ENCODE measurements at regions not wholly inside any gene's neighbourhood (a gene's known extent, or its start where the extent isn't known, plus 50 kb on each side); places are given as distances from the start of the nearest gene placed in this dataset.

GRCh38 chr18:52082246-52082645 lies 257.8 kb upstream of the DCC start:
- no peak overlapping the region for H3K4me2 ChIP-seq (ENCODE audit: extremely low read depth, insufficient read depth, low read length)
- no peak overlapping the region for H3K4me3 ChIP-seq (replicated peaks in 1 of 4; ENCODE audit: control extremely low read depth in 1 of 4, insufficient read depth in 1 of 4, low read depth in 3 of 4, low read length in 4 of 4)
- no peaks in the 10 kb centered on the region for H3K4me1 ChIP-seq (ENCODE audit: control insufficient read depth, extremely low read depth, insufficient read depth, low read length)
- no peak for DNase-seq (ENCODE audit: low read depth in 2 of 2)
- H2AFZ ChIP-seq (ENCODE audit: low read length): no peak overlapping the region
- no peaks in the 10 kb centered on the region for H3K79me2 ChIP-seq (ENCODE audit: control insufficient read depth, insufficient read depth, low read length)
- no peak for TF ChIP-seq CTCF (conservative IDR thresholded peaks at IDR 0.05 in 1 of 2, IDR thresholded peaks at IDR 0.05 in 1 of 2; ENCODE audit: low read depth in 1 of 2, low read length in 2 of 2)
- no peak for TF ChIP-seq EZH2 (IDR thresholded peaks at IDR 0.05; ENCODE audit: low read length, missing control alignments)
- no peaks in the 10 kb centered on the region for H3K27me3 ChIP-seq (ENCODE audit: control insufficient read depth, insufficient read depth, low read length)
- no peaks in the 10 kb centered on the region for H3K36me3 ChIP-seq (ENCODE audit: control insufficient read depth, insufficient read depth, low read length)
- H3K9ac ChIP-seq (ENCODE audit: insufficient read depth, low read length): no peak overlapping the region
- no peaks in the 10 kb centered on the region for H3K9me3 ChIP-seq (ENCODE audit: control insufficient read depth, insufficient read depth, low read depth, low read length)
- no peak overlapping the region for H3K27ac ChIP-seq (ENCODE audit: insufficient read depth, low read length)
- H4K20me1 ChIP-seq (ENCODE audit: control insufficient read depth, extremely low read depth, insufficient read depth, low read length): no peaks in the 10 kb centered on the region

GRCh38 chr18:52087140-52087539 lies 252.9 kb upstream of the DCC start:
- H3K27ac ChIP-seq (ENCODE audit: insufficient read depth, low read length): no peak overlapping the region
- no peak overlapping the region for H3K4me3 ChIP-seq (replicated peaks in 1 of 4; ENCODE audit: control extremely low read depth in 1 of 4, insufficient read depth in 1 of 4, low read depth in 3 of 4, low read length in 4 of 4)
- H4K20me1 ChIP-seq (ENCODE audit: control insufficient read depth, extremely low read depth, insufficient read depth, low read length): no peaks in the 10 kb centered on the region
- H3K9ac ChIP-seq (ENCODE audit: insufficient read depth, low read length): no peak overlapping the region
- no peak overlapping the region for H2AFZ ChIP-seq (ENCODE audit: low read length)
- no peaks in the 10 kb centered on the region for H3K27me3 ChIP-seq (ENCODE audit: control insufficient read depth, insufficient read depth, low read length)
- no peaks in the 10 kb centered on the region for H3K36me3 ChIP-seq (ENCODE audit: control insufficient read depth, insufficient read depth, low read length)
- H3K4me2 ChIP-seq (ENCODE audit: extremely low read depth, insufficient read depth, low read length): no peak overlapping the region
- no peak for DNase-seq (ENCODE audit: low read depth in 2 of 2)
- no peaks in the 10 kb centered on the region for H3K9me3 ChIP-seq (ENCODE audit: control insufficient read depth, insufficient read depth, low read depth, low read length)
- TF ChIP-seq EZH2 (IDR thresholded peaks at IDR 0.05; ENCODE audit: low read length, missing control alignments) (no peak), CTCF (conservative IDR thresholded peaks at IDR 0.05 in 1 of 2, IDR thresholded peaks at IDR 0.05 in 1 of 2; ENCODE audit: low read depth in 1 of 2, low read length in 2 of 2) (no peak)
- no peaks in the 10 kb centered on the region for H3K4me1 ChIP-seq (ENCODE audit: control insufficient read depth, extremely low read depth, insufficient read depth, low read length)
- no peaks in the 10 kb centered on the region for H3K79me2 ChIP-seq (ENCODE audit: control insufficient read depth, insufficient read depth, low read length)

- H3K4me1 ChIP-seq (ENCODE audit: control insufficient read depth, extremely low read depth, insufficient read depth, low read length): no peaks in the 10 kb centered on the region
- no peaks in the 10 kb centered on the region for H4K20me1 ChIP-seq (ENCODE audit: control insufficient read depth, extremely low read depth, insufficient read depth, low read length)
- H3K36me3 ChIP-seq (ENCODE audit: control insufficient read depth, insufficient read depth, low read length): no peaks in the 10 kb centered on the region
- H3K27me3 ChIP-seq (ENCODE audit: control insufficient read depth, insufficient read depth, low read length): no peaks in the 10 kb centered on the region
- H3K9ac ChIP-seq (ENCODE audit: insufficient read depth, low read length): no peak overlapping the region
- no peak overlapping the region for H3K27ac ChIP-seq (ENCODE audit: insufficient read depth, low read length)
- no peaks in the 10 kb centered on the region for H3K79me2 ChIP-seq (ENCODE audit: control insufficient read depth, insufficient read depth, low read length)
- no peak overlapping the region for H2AFZ ChIP-seq (ENCODE audit: low read length)
- H3K4me3 ChIP-seq (replicated peaks in 1 of 4; ENCODE audit: control extremely low read depth in 1 of 4, insufficient read depth in 1 of 4, low read depth in 3 of 4, low read length in 4 of 4): no peak overlapping the region
- no peak for DNase-seq (ENCODE audit: low read depth in 2 of 2)
- TF ChIP-seq CTCF (conservative IDR thresholded peaks at IDR 0.05 in 1 of 2, IDR thresholded peaks at IDR 0.05 in 1 of 2; ENCODE audit: low read depth in 1 of 2, low read length in 2 of 2): no peak
- no peaks in the 10 kb centered on the region for H3K9me3 ChIP-seq (ENCODE audit: control insufficient read depth, insufficient read depth, low read depth, low read length)
- H3K4me2 ChIP-seq (ENCODE audit: extremely low read depth, insufficient read depth, low read length): no peak overlapping the region
Measured at GRCh38 chr18:52090005-52090404, 250.0 kb upstream of the DCC start.

Measured in fibroblast of lung (primary cell).